Neuron (in vitro differentiated cells): ENCODE measurements at regions not wholly inside any gene's neighbourhood (a gene's known extent, or its start where the extent isn't known, plus 50 kb on each side); places are given as distances from the start of the nearest gene placed in this dataset.
A peak's percentile ranks its signal among the peaks of the same experiment; 100 is the strongest.

Source experiments
- H2AFZ ChIP-seq: one replicate; pipeline ENCODE4 v1.6.1; 2013; ENCODE audit warnings: low read depth, mild to moderate bottlenecking, inconsistent platforms, low read length, moderate library complexity
- H3K27me3 ChIP-seq: one replicate; pipeline ENCODE4 v1.6.1; 2013; ENCODE audit warnings: low read length; ENCODE audit not compliant: insufficient read depth
- H3K36me3 ChIP-seq: one replicate; pipeline ENCODE4 v1.6.1; 2013; ENCODE audit warnings: low read length; ENCODE audit not compliant: insufficient read depth
- H3K4me1 ChIP-seq: one replicate; pipeline ENCODE4 v1.6.1; 2013; ENCODE audit warnings: low read length; ENCODE audit not compliant: insufficient read depth
- H3K4me3 ChIP-seq: 2 replicates; pipeline ENCODE4 v1.5.1; 2013; ENCODE audit warnings: mild to moderate bottlenecking, low read length, moderate library complexity
- H3K9me3 ChIP-seq: one replicate; pipeline ENCODE4 v1.6.1; 2013; ENCODE audit warnings: low read length

GRCh38 chr6:45830441-45831139, 185.1 kb downstream of the CLIC5 start:
- H3K4me1 ChIP-seq, result no peaks in the 10 kb centered on the region
- no peaks in the 10 kb centered on the region for H3K9me3 ChIP-seq
- H3K27me3 ChIP-seq, result no peaks in the 10 kb centered on the region
- H2AFZ ChIP-seq, result no peak overlapping the region
- H3K4me3 ChIP-seq, result no peak overlapping the region
- H3K36me3 ChIP-seq, result no peaks in the 10 kb centered on the region

- H3K27me3 ChIP-seq, result no peaks in the 10 kb centered on the region
- no peak overlapping the region for H2AFZ ChIP-seq
- no peaks in the 10 kb centered on the region for H3K4me1 ChIP-seq
- H3K4me3 ChIP-seq, result no peak overlapping the region
- no peaks in the 10 kb centered on the region for H3K9me3 ChIP-seq
- H3K36me3 ChIP-seq, result no peaks in the 10 kb centered on the region
Observed at GRCh38 chr6:45829873-45830272, 185.8 kb downstream of the CLIC5 start.

- Histone ChIP-seq H3K36me3 (no peaks in the 10 kb centered on the region), H3K4me1 (no peaks in the 10 kb centered on the region), H3K27me3 (no peaks in the 10 kb centered on the region), H3K9me3 (no peaks in the 10 kb centered on the region), H3K4me3 (no peak overlapping the region), H2AFZ (no peak overlapping the region)
Observed at GRCh38 chr6:45827952-45828530, 187.6 kb downstream of the CLIC5 start.

- H3K4me3 ChIP-seq, result no peak overlapping the region
- no peaks in the 10 kb centered on the region for H3K36me3 ChIP-seq
- no peak overlapping the region for H2AFZ ChIP-seq
- H3K9me3 ChIP-seq, result no peaks in the 10 kb centered on the region
- H3K4me1 ChIP-seq, result no peaks in the 10 kb centered on the region
- H3K27me3 ChIP-seq, result no peaks in the 10 kb centered on the region
Observed at GRCh38 chr6:45822873-45823272, 192.8 kb downstream of the CLIC5 start.

- Histone ChIP-seq H3K4me1 (no peaks in the 10 kb centered on the region), H3K36me3 (no peaks in the 10 kb centered on the region), H3K27me3 (no peaks in the 10 kb centered on the region), H3K4me3 (no peak overlapping the region), H3K9me3 (no peaks in the 10 kb centered on the region), H2AFZ (no peak overlapping the region)
Observed at GRCh38 chr6:45822246-45822812, 193.3 kb downstream of the CLIC5 start.

- no peaks in the 10 kb centered on the region for H3K36me3 ChIP-seq
- H3K9me3 ChIP-seq, result no peaks in the 10 kb centered on the region
- no peaks in the 10 kb centered on the region for H3K27me3 ChIP-seq
- H3K4me1 ChIP-seq, result no peaks in the 10 kb centered on the region
- no peak overlapping the region for H2AFZ ChIP-seq
- no peak overlapping the region for H3K4me3 ChIP-seq
Observed at GRCh38 chr6:45818655-45819054, 197.0 kb downstream of the CLIC5 start.

- Histone ChIP-seq H3K36me3 (no peaks in the 10 kb centered on the region), H3K27me3 (no peaks in the 10 kb centered on the region), H2AFZ (no peak overlapping the region), H3K4me1 (peaks cover 11% of the 10 kb centered on the region), H3K9me3 (no peaks in the 10 kb centered on the region), H3K4me3 (no peak overlapping the region)
Observed at GRCh38 chr6:45816674-45817297, 198.9 kb downstream of the CLIC5 start.

- peaks cover 11% of the 10 kb centered on the region for H3K4me1 ChIP-seq
Observed at GRCh38 chr6:45815466-45816125, 200.1 kb downstream of the CLIC5 start.

GRCh38 chr6:45814772-45815171, 200.9 kb downstream of the CLIC5 start:
- peaks cover 11% of the 10 kb centered on the region for H3K4me1 ChIP-seq
- no peaks in the 10 kb centered on the region for H3K36me3 ChIP-seq
- H3K9me3 ChIP-seq, result no peaks in the 10 kb centered on the region
- no peak overlapping the region for H3K4me3 ChIP-seq
- no peaks in the 10 kb centered on the region for H3K27me3 ChIP-seq
- no peak overlapping the region for H2AFZ ChIP-seq

More at GRCh38 chr6:45815466-45816125, 200.1 kb downstream of the CLIC5 start:
- Histone ChIP-seq H3K36me3 (no peaks in the 10 kb centered on the region), H3K27me3 (no peaks in the 10 kb centered on the region), H3K4me3 (no peak overlapping the region), H2AFZ (no peak overlapping the region), H3K9me3 (no peaks in the 10 kb centered on the region)

- no peaks in the 10 kb centered on the region for H3K9me3 ChIP-seq
- H3K4me3 ChIP-seq, result no peak overlapping the region
- H3K27me3 ChIP-seq, result no peaks in the 10 kb centered on the region
- no peak overlapping the region for H2AFZ ChIP-seq
- no peaks in the 10 kb centered on the region for H3K36me3 ChIP-seq
- peaks cover 11% of the 10 kb centered on the region for H3K4me1 ChIP-seq
Observed at GRCh38 chr6:45813943-45814342, 201.7 kb downstream of the CLIC5 start.

GRCh38 chr6:45812922-45813321, 202.7 kb downstream of the CLIC5 start:
- H3K36me3 ChIP-seq, result no peaks in the 10 kb centered on the region
- peak overlapping the region; percentile 1 for H2AFZ ChIP-seq
- H3K4me1 ChIP-seq, result peaks cover 11% of the 10 kb centered on the region
- no peak overlapping the region for H3K4me3 ChIP-seq
- H3K27me3 ChIP-seq, result no peaks in the 10 kb centered on the region
- H3K9me3 ChIP-seq, result no peaks in the 10 kb centered on the region

- Histone ChIP-seq H3K36me3 (no peaks in the 10 kb centered on the region), H3K4me3 (no peak overlapping the region), H3K9me3 (no peaks in the 10 kb centered on the region), H3K4me1 (peaks cover 11% of the 10 kb centered on the region), H2AFZ (no peak overlapping the region), H3K27me3 (no peaks in the 10 kb centered on the region)
Observed at GRCh38 chr6:45808917-45809316, 206.7 kb downstream of the CLIC5 start.
